ENCODE measurements at regions not wholly inside any gene's neighbourhood (a gene's known extent, or its start where the extent isn't known, plus 50 kb on each side); places are given as distances from the start of the nearest gene placed in this dataset.

DNA sequence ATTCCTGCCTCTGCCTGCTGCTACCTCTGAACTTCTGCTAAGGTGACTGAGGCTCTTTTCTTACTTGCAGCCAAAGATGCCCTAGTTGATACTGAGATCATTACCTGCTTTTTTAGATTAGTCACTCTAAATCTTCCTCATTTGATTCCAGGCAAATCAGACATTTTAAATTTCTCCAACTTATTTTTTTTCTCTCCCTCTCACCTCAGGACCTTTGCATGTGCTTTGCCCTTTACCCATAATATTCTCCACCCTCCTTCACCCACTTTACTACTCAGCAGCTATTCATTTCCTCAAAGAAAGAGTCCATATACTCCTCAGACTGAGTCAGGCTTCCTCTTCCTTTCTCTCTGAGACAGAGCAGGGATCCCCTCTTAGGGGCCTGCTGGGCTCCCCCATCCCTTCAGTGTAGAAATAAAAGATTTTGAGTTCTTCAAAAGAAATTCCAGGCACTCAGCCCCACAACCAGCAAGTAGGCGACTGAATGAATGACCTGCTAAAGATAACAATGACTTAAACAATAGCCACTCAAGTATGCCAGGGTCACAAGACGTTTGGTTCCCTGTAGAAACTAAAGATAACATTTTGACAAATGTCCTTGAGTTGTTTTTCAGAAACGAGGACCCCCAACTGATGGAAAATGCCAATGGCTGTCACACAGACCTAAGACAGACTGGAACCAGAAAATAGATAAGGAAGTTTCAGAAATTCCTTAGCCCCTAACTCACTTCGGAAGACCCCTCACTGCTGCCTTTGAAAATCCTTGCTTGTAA is 104.2 kb downstream of the MTNR1B start:
- no peak for DNase-seq (ENCODE audit: low read depth in 4 of 4, low spot score in 3 of 4)

DNA sequence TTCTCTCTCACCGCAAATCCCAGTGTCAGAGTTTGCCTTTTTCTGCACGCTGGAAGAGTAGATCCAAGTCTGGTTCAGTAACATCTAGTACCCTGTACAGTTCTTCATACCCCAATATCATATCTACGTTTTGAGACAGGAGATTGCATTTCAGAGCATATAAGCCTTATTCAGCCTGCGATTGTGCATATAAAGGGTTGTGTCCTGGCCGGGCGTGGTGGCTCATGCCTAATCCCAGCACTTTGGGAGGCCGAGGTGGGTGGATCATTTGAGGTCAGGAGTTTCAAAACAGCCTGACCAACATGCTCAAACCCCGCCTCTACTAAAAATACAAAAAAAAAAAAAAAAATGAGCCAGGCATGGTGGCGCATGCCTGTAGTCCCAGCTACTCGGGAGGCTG is 104.9 kb downstream of the MTNR1B start:
- no peak for DNase-seq (ENCODE audit: low read depth in 4 of 4, low spot score in 3 of 4)

DNA sequence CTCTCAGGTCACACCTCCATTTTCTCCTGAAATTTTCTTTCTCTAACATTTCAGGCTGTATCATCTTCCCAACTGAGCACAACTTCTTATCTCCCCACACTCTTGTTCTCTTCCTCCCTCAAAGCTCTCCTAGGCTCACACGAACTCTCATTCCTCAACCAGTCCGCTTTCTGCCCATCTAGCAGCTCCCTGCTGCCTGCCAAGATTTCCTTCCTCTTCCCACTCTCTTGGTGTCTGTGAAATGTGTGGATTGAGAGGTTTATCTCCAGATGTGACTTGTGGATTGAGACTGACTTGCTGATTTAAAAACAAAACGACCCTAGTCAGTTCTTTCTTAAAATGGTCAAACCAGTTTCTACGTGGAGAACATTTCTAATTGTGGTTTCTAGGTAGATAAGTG is 106.3 kb downstream of the MTNR1B start:
- no peak for DNase-seq (ENCODE audit: low read depth in 4 of 4, low spot score in 3 of 4)

DNA sequence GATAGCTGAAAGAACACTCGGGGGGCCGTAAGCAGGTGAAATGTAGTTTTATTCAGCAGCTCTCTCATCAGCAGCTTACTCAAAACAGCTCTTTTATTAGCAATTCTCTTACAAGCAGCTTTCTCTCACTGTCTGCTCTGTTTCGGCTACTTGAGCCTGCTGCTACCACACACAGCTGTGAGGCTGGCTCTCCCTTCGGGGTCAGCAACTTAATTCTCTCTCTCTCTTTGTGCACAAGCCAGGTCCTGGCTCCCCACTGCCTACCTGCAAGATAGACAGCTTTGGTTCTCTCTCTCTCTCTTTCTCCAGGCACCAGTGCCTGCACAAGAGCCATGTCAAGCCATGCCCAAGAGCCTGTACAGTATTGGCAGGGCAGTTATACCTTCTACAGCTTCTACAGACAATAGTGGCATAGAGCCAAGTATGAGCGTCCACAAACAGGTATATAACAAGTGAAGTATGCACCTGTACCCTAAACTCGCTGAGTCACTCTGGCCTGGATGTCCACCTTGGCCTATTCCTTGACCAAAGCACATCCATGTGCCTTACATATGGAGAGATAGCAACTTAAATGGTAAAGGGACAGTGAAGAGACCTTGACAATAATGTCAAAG is 110.8 kb downstream of the MTNR1B start:
- DNase-seq (ENCODE audit: low read depth in 4 of 4, low spot score in 3 of 4), result no peak

DNA sequence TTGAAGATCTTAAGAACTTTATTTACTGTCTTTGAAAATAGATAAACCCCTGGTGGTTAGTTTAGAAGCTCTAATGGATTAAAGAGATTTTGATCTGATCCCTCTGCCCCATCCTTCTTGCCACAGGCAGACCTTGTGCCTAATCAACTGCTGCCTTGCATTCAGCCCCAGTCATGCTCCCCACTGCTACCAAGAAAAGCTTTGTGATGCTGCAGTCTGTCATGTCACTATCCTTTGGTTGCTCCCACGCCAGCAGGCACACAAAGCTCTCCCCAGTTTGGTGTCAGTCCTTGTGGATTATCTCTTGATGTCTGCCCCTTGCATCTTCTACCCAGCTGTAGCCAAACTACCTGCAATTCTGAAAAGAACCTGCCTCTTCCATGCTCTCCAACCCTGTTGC is 112.2 kb downstream of the MTNR1B start:
- DNase-seq (ENCODE audit: low read depth in 4 of 4, low spot score in 3 of 4), result no peak

DNA sequence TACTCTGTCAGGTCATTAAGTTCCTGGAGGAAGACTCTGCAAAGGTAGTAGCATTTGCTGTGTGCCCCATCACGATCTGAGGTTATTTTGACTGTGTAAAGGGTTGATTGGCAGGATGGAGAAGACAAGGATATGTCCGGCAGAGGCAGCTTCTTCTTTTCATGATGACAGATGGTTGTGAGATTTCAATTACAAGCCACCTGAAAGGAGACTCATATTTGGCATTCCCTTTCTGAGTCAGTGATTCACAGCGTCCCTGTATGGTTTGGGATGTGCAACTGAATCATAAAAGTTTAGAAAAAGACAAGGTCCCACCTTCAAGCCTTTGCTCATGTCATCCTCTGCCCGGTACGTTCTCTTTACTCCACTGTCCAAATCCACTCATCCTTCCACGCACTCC is 113.4 kb downstream of the MTNR1B start:
- DNase-seq (ENCODE audit: low read depth in 4 of 4, low spot score in 3 of 4), result no peak

DNA sequence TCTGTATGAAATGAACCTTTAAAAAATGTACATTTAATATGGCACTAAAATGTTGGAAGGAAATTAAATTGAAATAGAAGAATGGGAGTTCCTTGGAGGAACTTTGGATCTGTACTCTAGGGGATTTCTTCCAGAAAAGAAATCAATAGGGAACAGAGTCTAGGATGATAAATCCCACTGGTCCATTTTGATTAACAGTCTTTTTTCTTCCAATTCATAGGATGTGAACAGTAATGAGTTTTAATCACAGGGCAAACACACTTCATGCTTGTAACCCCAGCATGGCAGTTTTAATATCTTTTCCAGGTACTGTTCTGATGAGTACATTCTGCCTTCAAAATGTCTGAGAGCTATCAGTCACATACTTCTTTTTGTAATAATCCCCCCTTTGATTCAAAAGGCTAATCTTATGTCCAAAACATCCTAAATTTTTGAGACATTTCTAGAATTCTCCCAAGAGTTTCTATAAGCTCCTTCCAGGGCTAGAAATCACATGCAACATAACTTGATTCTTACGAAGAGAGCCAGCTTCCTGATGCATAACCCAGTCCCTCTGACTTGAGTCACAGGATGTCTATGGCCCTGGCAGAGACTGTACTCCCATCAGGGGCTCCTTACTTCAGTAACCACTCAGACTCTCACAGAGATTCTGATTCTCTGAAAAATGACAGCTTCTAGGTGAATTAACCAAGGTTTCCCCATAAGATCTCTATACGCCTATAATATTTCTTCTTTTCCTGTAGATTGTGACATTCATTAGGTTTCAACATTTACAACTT is 112.9 kb downstream of the SLC36A4 start:
- no peak for DNase-seq (ENCODE audit: low read depth in 4 of 4, low spot score in 3 of 4)

DNA sequence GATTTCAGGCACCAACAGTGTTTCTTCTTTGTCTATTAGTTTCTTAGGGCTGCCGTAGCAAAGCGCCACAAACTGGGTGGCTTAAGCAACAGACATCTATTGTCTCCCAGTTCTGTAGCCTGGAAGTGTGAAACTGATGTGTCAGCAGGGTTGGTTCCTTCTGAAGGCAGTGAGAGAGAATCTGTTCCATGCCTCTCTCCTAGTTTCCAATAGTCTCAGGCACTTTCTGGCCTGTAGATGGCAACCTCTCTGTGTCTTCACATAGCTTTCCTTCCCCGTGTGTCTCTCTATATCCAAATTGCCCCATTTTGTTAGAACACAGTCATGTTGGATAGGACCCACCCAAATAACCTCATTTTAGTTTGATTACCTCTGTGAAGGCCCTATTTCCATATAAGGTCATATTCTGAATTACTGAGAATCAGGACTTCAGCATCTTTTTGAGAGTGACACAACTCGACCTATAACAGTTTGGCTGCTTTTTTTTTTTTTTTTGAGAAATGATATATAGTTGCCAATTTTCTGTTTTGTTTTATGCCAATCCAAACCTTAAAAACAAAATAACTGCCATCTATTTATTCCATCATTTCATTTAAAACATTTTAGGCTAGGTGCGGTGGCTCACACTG is 108.2 kb downstream of the SLC36A4 start:
- DNase-seq (ENCODE audit: low read depth in 4 of 4, low spot score in 3 of 4), result no peak

All from right renal pelvis (tissue), 4 donors.